ENCODE measurements at regions not wholly inside any gene's neighbourhood (a gene's known extent, or its start where the extent isn't known, plus 50 kb on each side); places are given as distances from the start of the nearest gene placed in this dataset.
A peak's percentile ranks its signal among the peaks of the same experiment; 100 is the strongest.

GRCh38 chr18:27394687-27395086, 209.6 kb upstream of the CHST9 start:
- Mint-ChIP-seq H3K4me1 (ENCODE audit: low read depth, unreplicated experiment) (no peaks in the 10 kb centered on the region), H3K27me3 (ENCODE audit: unreplicated experiment) (no peaks in the 10 kb centered on the region), H3K9me3 (ENCODE audit: low read depth, unreplicated experiment) (no peaks in the 10 kb centered on the region), H3K36me3 (ENCODE audit: insufficient read depth, unreplicated experiment) (no peaks in the 10 kb centered on the region), H3K27ac (ENCODE audit: unreplicated experiment) (no peak overlapping the region), H3K4me3 (ENCODE audit: low read depth, unreplicated experiment) (no peak overlapping the region)
- no peak for DNase-seq
- TF ChIP-seq CTCF (IDR thresholded peaks at IDR 0.05; ENCODE audit: unreplicated experiment) = no peak
- no TSS peak for BruUV-seq (replicated peaks)
- intact Hi-C loops (cut with micrococcal nuclease; ENCODE audit: unreplicated experiment) = no loop called here
- CTCF ChIA-PET = no interaction called here

- CTCF ChIA-PET = no interaction called here
- no peak overlapping the region for H3K4me3 Mint-ChIP-seq (ENCODE audit: low read depth, unreplicated experiment)
- no peak for TF ChIP-seq CTCF (IDR thresholded peaks at IDR 0.05; ENCODE audit: unreplicated experiment)
- no peak for DNase-seq
- H3K27ac Mint-ChIP-seq (ENCODE audit: unreplicated experiment) = no peak overlapping the region
- intact Hi-C loops (cut with micrococcal nuclease; ENCODE audit: unreplicated experiment) = no loop called here
- H3K27me3 Mint-ChIP-seq (ENCODE audit: unreplicated experiment) = no peaks in the 10 kb centered on the region
- BruUV-seq (replicated peaks) = no TSS peak
- H3K36me3 Mint-ChIP-seq (ENCODE audit: insufficient read depth, unreplicated experiment) = no peaks in the 10 kb centered on the region
- peaks cover 3% of the 10 kb centered on the region for H3K9me3 Mint-ChIP-seq (ENCODE audit: low read depth, unreplicated experiment)
- H3K4me1 Mint-ChIP-seq (ENCODE audit: low read depth, unreplicated experiment) = peaks cover 28% of the 10 kb centered on the region
Observed at GRCh38 chr18:27382567-27383216, 197.6 kb upstream of the CHST9 start.

- H3K36me3 Mint-ChIP-seq (ENCODE audit: insufficient read depth, unreplicated experiment) = no peaks in the 10 kb centered on the region
- peak; percentile 81 for DNase-seq
- no peak overlapping the region for H3K4me3 Mint-ChIP-seq (ENCODE audit: low read depth, unreplicated experiment)
- no peaks in the 10 kb centered on the region for H3K27me3 Mint-ChIP-seq (ENCODE audit: unreplicated experiment)
- H3K4me1 Mint-ChIP-seq (ENCODE audit: low read depth, unreplicated experiment) = peaks cover 48% of the 10 kb centered on the region
- peaks cover 3% of the 10 kb centered on the region for H3K9me3 Mint-ChIP-seq (ENCODE audit: low read depth, unreplicated experiment)
- no peak for TF ChIP-seq CTCF (IDR thresholded peaks at IDR 0.05; ENCODE audit: unreplicated experiment)
- CTCF ChIA-PET = interaction anchor here (0.8 to 1.6 kb wide), 4 partner anchors 8 to 227 kb away, joined by 3 to 5 read pairs (median 3); no protein-coding TSS in a partner anchor
- no TSS peak for BruUV-seq (replicated peaks)
- H3K27ac Mint-ChIP-seq (ENCODE audit: unreplicated experiment) = peak overlapping the region; percentile 95
- intact Hi-C loops (cut with micrococcal nuclease; ENCODE audit: unreplicated experiment) = no loop called here
Observed at GRCh38 chr18:27378431-27379095, 193.5 kb upstream of the CHST9 start.

- TF ChIP-seq CTCF (IDR thresholded peaks at IDR 0.05; ENCODE audit: unreplicated experiment) = no peak
- peaks cover 3% of the 10 kb centered on the region for H3K9me3 Mint-ChIP-seq (ENCODE audit: low read depth, unreplicated experiment)
- peak overlapping the region; percentile 95 for H3K27ac Mint-ChIP-seq (ENCODE audit: unreplicated experiment)
- DNase-seq = peak; percentile 7
- CTCF ChIA-PET = interaction anchor here (0.6 kb wide), 1 partner anchor 963 kb away, joined by 3 read pairs; no protein-coding TSS in a partner anchor
- intact Hi-C loops (cut with micrococcal nuclease; ENCODE audit: unreplicated experiment) = no loop called here
- H3K4me1 Mint-ChIP-seq (ENCODE audit: low read depth, unreplicated experiment) = peaks cover 48% of the 10 kb centered on the region
- no TSS peak for BruUV-seq (replicated peaks)
- H3K4me3 Mint-ChIP-seq (ENCODE audit: low read depth, unreplicated experiment) = no peak overlapping the region
- no peaks in the 10 kb centered on the region for H3K27me3 Mint-ChIP-seq (ENCODE audit: unreplicated experiment)
- H3K36me3 Mint-ChIP-seq (ENCODE audit: insufficient read depth, unreplicated experiment) = no peaks in the 10 kb centered on the region
Observed at GRCh38 chr18:27377251-27377650, 192.1 kb upstream of the CHST9 start.

Measured in Calu3 (cell line).